ENCODE measurements at regions not wholly inside any gene's neighbourhood (a gene's known extent, or its start where the extent isn't known, plus 50 kb on each side); places are given as distances from the start of the nearest gene placed in this dataset.

- TF ChIP-seq GATA3 (IDR thresholded peaks at IDR 0.05; ENCODE audit: low read depth, low read length), result no peak
- no peak for TF ChIP-seq GATA2 (IDR thresholded peaks at IDR 0.05; ENCODE audit: low read depth, low read length)
Observed at GRCh38 chr17:53891726-53892125, 69.0 kb downstream of the KIF2B start.

GRCh38 chr17:53892222-53892621 is 69.5 kb downstream of the KIF2B start:
- TF ChIP-seq GATA2 (IDR thresholded peaks at IDR 0.05; ENCODE audit: low read depth, low read length) (no peak), GATA3 (IDR thresholded peaks at IDR 0.05; ENCODE audit: low read depth, low read length) (no peak)

GRCh38 chr17:53894591-53894990 is 71.9 kb downstream of the KIF2B start:
- TF ChIP-seq GATA3 (IDR thresholded peaks at IDR 0.05; ENCODE audit: low read depth, low read length), result no peak

- TF ChIP-seq GATA3 (IDR thresholded peaks at IDR 0.05; ENCODE audit: low read depth, low read length), result no peak
Observed at GRCh38 chr17:53896047-53896446, 73.3 kb downstream of the KIF2B start.

GRCh38 chr17:53900951-53901350 is 78.2 kb downstream of the KIF2B start:
- no peak for TF ChIP-seq GATA2 (IDR thresholded peaks at IDR 0.05; ENCODE audit: low read depth, low read length)
- no peak for TF ChIP-seq GATA3 (IDR thresholded peaks at IDR 0.05; ENCODE audit: low read depth, low read length)

- no peak for TF ChIP-seq GATA2 (IDR thresholded peaks at IDR 0.05; ENCODE audit: low read depth, low read length)
- no peak for TF ChIP-seq GATA3 (IDR thresholded peaks at IDR 0.05; ENCODE audit: low read depth, low read length)
Observed at GRCh38 chr17:53907435-53907834, 84.7 kb downstream of the KIF2B start.

GRCh38 chr17:53909802-53910201 is 87.1 kb downstream of the KIF2B start:
- TF ChIP-seq GATA2 (IDR thresholded peaks at IDR 0.05; ENCODE audit: low read depth, low read length) (no peak), GATA3 (IDR thresholded peaks at IDR 0.05; ENCODE audit: low read depth, low read length) (no peak)

GRCh38 chr17:53912117-53912516 is 89.4 kb downstream of the KIF2B start:
- no peak for TF ChIP-seq GATA2 (IDR thresholded peaks at IDR 0.05; ENCODE audit: low read depth, low read length)
- TF ChIP-seq GATA3 (IDR thresholded peaks at IDR 0.05; ENCODE audit: low read depth, low read length), result no peak

GRCh38 chr17:53919356-53919755 is 96.6 kb downstream of the KIF2B start:
- no peak for TF ChIP-seq GATA2 (IDR thresholded peaks at IDR 0.05; ENCODE audit: low read depth, low read length)
- TF ChIP-seq GATA3 (IDR thresholded peaks at IDR 0.05; ENCODE audit: low read depth, low read length), result no peak

GRCh38 chr17:53924530-53925455 is 102.1 kb downstream of the KIF2B start:
- TF ChIP-seq GATA2 (IDR thresholded peaks at IDR 0.05; ENCODE audit: low read depth, low read length) (no peak), GATA3 (IDR thresholded peaks at IDR 0.05; ENCODE audit: low read depth, low read length) (no peak)

- TF ChIP-seq GATA2 (IDR thresholded peaks at IDR 0.05; ENCODE audit: low read depth, low read length) (no peak), GATA3 (IDR thresholded peaks at IDR 0.05; ENCODE audit: low read depth, low read length) (no peak)
Observed at GRCh38 chr17:53932386-53932785, 109.7 kb downstream of the KIF2B start.

- no peak for TF ChIP-seq GATA3 (IDR thresholded peaks at IDR 0.05; ENCODE audit: low read depth, low read length)
- no peak for TF ChIP-seq GATA2 (IDR thresholded peaks at IDR 0.05; ENCODE audit: low read depth, low read length)
Observed at GRCh38 chr17:53934931-53935330, 112.2 kb downstream of the KIF2B start.

- no peak for TF ChIP-seq GATA2 (IDR thresholded peaks at IDR 0.05; ENCODE audit: low read depth, low read length)
- TF ChIP-seq GATA3 (IDR thresholded peaks at IDR 0.05; ENCODE audit: low read depth, low read length), result no peak
Observed at GRCh38 chr17:53941231-53941630, 118.5 kb downstream of the KIF2B start.

GRCh38 chr17:53942436-53942835 is 119.7 kb downstream of the KIF2B start:
- TF ChIP-seq GATA2 (IDR thresholded peaks at IDR 0.05; ENCODE audit: low read depth, low read length), result no peak

GRCh38 chr17:53942898-53943297 is 120.2 kb downstream of the KIF2B start:
- TF ChIP-seq GATA3 (IDR thresholded peaks at IDR 0.05; ENCODE audit: low read depth, low read length) (no peak), GATA2 (IDR thresholded peaks at IDR 0.05; ENCODE audit: low read depth, low read length) (no peak)

- TF ChIP-seq GATA3 (IDR thresholded peaks at IDR 0.05; ENCODE audit: low read depth, low read length) (no peak), GATA2 (IDR thresholded peaks at IDR 0.05; ENCODE audit: low read depth, low read length) (no peak)
Observed at GRCh38 chr17:53948323-53948722, 125.6 kb downstream of the KIF2B start.
